HG03457 (cell line): ENCODE measurements at regions not wholly inside any gene's neighbourhood (a gene's known extent, or its start where the extent isn't known, plus 50 kb on each side); places are given as distances from the start of the nearest gene placed in this dataset.

Experiments
- ATAC-seq: cut with Tn5 transposase; IDR thresholded peaks from one replicate; pipeline ENCODE4 v1.9.1; 2021; ENCODE audit warnings: moderate number of reproducible peaks; ENCODE audit not compliant: unreplicated experiment

DNA sequence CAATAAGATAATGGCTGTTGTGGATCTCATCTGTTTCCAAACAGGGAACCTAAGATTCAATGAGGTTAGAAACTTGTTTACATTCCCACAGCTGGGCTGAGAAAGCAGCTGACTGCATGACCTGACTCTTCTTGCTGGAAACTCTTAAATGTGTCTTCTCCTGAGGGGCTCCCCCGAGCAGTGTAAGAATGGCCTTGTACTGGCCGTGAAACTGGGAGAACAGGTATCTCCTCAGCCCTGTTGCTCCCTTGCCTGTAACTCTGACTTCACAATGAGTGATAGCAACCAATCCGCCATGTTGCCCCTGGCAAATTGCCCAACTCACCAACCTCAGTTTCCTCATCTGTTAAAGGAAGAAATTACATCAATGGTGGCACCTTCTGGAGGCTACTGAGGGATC, 59.1 kb upstream of the CCL2 start:
- ATAC-seq, result no peak

GRCh38 chr17:34198519-34198918, 56.6 kb upstream of the CCL2 start:
- no peak for ATAC-seq

DNA sequence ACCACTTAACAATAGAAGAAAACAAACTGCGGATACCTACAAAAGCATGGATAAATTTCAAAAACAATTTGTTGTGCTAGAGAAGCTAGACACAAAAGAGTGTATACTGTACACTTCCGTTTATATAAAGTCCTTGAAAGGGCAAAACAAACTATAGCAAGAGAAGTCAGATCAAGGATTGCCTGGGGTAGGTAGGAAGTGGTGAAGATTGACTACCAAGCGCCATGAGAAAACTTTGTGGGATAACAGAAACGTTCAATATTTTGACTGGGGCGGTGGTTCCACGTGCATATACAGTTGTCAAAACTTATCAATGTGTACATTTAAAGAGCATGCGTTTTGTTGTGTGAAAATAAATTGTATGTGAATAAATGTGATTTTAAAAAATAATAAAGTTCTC, 55.6 kb upstream of the CCL2 start:
- ATAC-seq, result no peak

- no peak for ATAC-seq
These were observed 55.1 kb upstream of the CCL2 start for GRCh38 chr17:34199932-34200534.

DNA sequence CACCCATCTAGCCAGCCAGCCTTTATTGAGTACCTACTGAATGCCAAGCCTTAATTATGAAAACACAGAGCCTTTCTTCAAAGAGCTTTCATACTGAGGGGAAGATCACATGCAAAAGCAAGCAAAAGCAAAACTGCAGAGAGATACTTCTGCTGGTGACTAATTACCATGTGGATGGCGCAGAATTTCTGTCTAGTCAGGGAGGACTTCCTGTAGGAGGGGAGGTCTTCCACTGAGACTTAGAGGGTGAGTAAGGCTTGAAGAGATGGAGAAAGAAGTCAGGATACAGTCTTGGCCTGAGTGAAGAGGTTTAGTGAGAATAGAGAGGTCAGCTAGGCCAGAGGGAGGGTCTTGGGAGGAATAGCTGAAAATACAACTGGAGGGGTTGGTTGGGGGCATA, 53.9 kb upstream of the CCL2 start:
- ATAC-seq, result no peak

DNA sequence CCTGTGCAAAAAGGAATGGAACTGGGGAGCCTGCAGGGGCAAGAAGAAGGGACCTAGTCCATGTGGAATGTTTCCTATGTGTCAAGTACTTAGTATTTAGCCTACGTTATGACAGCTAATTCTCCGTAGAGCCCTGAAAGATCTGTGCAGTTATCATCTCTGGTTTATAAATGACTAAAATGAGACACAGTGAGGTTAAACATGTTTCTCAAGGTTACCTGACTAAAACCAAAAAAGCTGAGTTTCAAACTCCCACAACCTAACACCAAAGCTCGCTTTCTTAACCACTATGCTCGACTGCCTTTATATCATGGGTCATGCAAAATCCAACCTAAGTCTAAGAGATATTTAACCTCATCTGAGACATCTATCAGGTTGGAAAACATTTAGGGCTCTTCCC, 53.3 kb upstream of the CCL2 start:
- no peak for ATAC-seq

- no peak for ATAC-seq
These were observed 52.0 kb upstream of the CCL2 start for GRCh38 chr17:34203018-34203638.

DNA sequence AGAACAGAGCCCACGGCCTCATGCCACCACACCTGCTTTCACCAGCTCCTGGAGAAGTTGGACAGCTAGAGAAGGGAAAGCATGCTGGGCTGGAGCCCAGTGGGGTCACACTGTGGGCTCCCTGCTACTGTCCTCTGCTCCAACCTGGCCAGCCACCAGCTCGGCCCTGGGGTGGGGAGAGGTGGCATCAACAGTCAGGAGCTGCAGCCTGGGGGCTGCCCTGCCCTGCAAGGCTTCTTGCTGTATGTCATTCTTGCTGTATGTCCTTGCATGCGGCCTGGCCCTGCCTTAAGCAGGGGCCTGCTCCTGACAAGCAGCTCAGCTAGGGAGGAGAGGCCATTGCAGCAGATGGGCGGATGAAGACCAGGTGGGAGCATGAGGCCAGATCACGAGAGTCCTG, 50.7 kb upstream of the CCL2 start:
- ATAC-seq, result no peak
